ENCODE measurements at regions not wholly inside any gene's neighbourhood (a gene's known extent, or its start where the extent isn't known, plus 50 kb on each side); places are given as distances from the start of the nearest gene placed in this dataset.

GRCh38 chr5:173474881-173475287 lies 141.6 kb downstream of the BOD1 start:
- no peak for DNase-seq
- peaks cover 7 to 21% (median 13%) of the 10 kb centered on the region in 3 donors for H3K27me3 Mint-ChIP-seq (ENCODE audit: low read depth in 3 of 3)
- 80% methylated on average over 1 of the region's 5 CpGs for WGBS (ENCODE audit: insufficient coverage)

GRCh38 chr5:173473288-173473687 lies 143.2 kb downstream of the BOD1 start:
- Histone ChIP-seq H4K20me1 (ENCODE audit: insufficient read depth, low read length) (no peaks in the 10 kb centered on the region), H3K36me3 (replicated peaks in 1 of 2; ENCODE audit: control insufficient read depth in 1 of 2, insufficient read depth in 2 of 2, low read length in 2 of 2) (no peaks in the 10 kb centered on the region), H2AFZ (ENCODE audit: insufficient read depth, low read depth, low read length, poor library complexity, severe bottlenecking) (no peak overlapping the region), H3K79me2 (ENCODE audit: insufficient read depth, low read length) (no peaks in the 10 kb centered on the region), H3K4me2 (replicated peaks; ENCODE audit: extremely low read depth, low read length, poor library complexity, severe bottlenecking) (no peak overlapping the region), H3K9ac (ENCODE audit: insufficient read depth, low read length, poor library complexity, severe bottlenecking) (no peak overlapping the region), H3K9me3 (replicated peaks in 1 of 2; ENCODE audit: control insufficient read depth in 1 of 2, insufficient read depth in 1 of 2, low read length in 2 of 2) (no peaks in the 10 kb centered on the region), H3K27me3 (ENCODE audit: control insufficient read depth in 2 of 2, insufficient read depth in 2 of 2, low read length in 2 of 2) (no peaks in the 10 kb centered on the region), H3K4me3 (replicated peaks in 1 of 3; ENCODE audit: low read depth in 2 of 3, low read length in 3 of 3) (no peak overlapping the region), H3K27ac (ENCODE audit: low read depth in 1 of 2, low read length in 2 of 2) (no peak overlapping the region), H3K4me1 (ENCODE audit: control insufficient read depth in 1 of 2, insufficient read depth in 2 of 2, low read length in 2 of 2) (no peaks in the 10 kb centered on the region)
- intact Hi-C loops (cut with micrococcal nuclease) = no loop called here
- Mint-ChIP-seq H3K27ac (no peak overlapping the region), H3K4me1 (no peaks in the 10 kb centered on the region), H3K36me3 (no peaks in the 10 kb centered on the region), H3K27me3 (ENCODE audit: low read depth in 3 of 3) (peaks cover 7 to 19% (median 8%) of the 10 kb centered on the region in 3 donors), H3K9me3 (peaks cover 0 to 7% (median 2%) of the 10 kb centered on the region in 7 donors), H3K4me3 (no peak overlapping the region)
- WGBS (ENCODE audit: insufficient coverage) = 94% methylated on average over 2 of the region's 6 CpGs
- DNase-seq = no peak
- no peak for TF ChIP-seq CTCF (IDR thresholded peaks at IDR 0.05)

More at GRCh38 chr5:173474881-173475287, 141.6 kb downstream of the BOD1 start:
- peaks cover 0 to 5% (median 2%) of the 10 kb centered on the region in 7 donors for H3K9me3 Mint-ChIP-seq
- no peaks in the 10 kb centered on the region for H3K36me3 ChIP-seq (replicated peaks in 1 of 2; ENCODE audit: control insufficient read depth in 1 of 2, insufficient read depth in 2 of 2, low read length in 2 of 2)
- no peaks in the 10 kb centered on the region for H3K36me3 Mint-ChIP-seq
- H3K4me2 ChIP-seq (replicated peaks; ENCODE audit: extremely low read depth, low read length, poor library complexity, severe bottlenecking) = no peak overlapping the region
- no peaks in the 10 kb centered on the region for H3K79me2 ChIP-seq (ENCODE audit: insufficient read depth, low read length)
- H3K4me3 ChIP-seq (replicated peaks in 1 of 3; ENCODE audit: low read depth in 2 of 3, low read length in 3 of 3) = no peak overlapping the region
- no peaks in the 10 kb centered on the region for H3K4me1 Mint-ChIP-seq
- H3K27me3 ChIP-seq (ENCODE audit: control insufficient read depth in 2 of 2, insufficient read depth in 2 of 2, low read length in 2 of 2) = no peaks in the 10 kb centered on the region
- H3K9me3 ChIP-seq (replicated peaks in 1 of 2; ENCODE audit: control insufficient read depth in 1 of 2, insufficient read depth in 1 of 2, low read length in 2 of 2) = no peaks in the 10 kb centered on the region
- no peak overlapping the region for H3K9ac ChIP-seq (ENCODE audit: insufficient read depth, low read length, poor library complexity, severe bottlenecking)
- intact Hi-C loops (cut with micrococcal nuclease) = no loop called here
- no peak overlapping the region for H3K27ac ChIP-seq (ENCODE audit: low read depth in 1 of 2, low read length in 2 of 2)
- no peak overlapping the region for H3K4me3 Mint-ChIP-seq
- no peak for TF ChIP-seq CTCF (IDR thresholded peaks at IDR 0.05)
- no peaks in the 10 kb centered on the region for H4K20me1 ChIP-seq (ENCODE audit: insufficient read depth, low read length)
- no peaks in the 10 kb centered on the region for H3K4me1 ChIP-seq (ENCODE audit: control insufficient read depth in 1 of 2, insufficient read depth in 2 of 2, low read length in 2 of 2)
- no peak overlapping the region for H3K27ac Mint-ChIP-seq
- no peak overlapping the region for H2AFZ ChIP-seq (ENCODE audit: insufficient read depth, low read depth, low read length, poor library complexity, severe bottlenecking)
